PC-3 (cell line): ENCODE measurements at regions not wholly inside any gene's neighbourhood (a gene's known extent, or its start where the extent isn't known, plus 50 kb on each side); places are given as distances from the start of the nearest gene placed in this dataset.

Source experiments
- ATAC-seq: fragments of 200-7000 bp; cut with Tn5 transposase; 2 replicates; pipeline ENCODE4 v1.9.1; 2020; ENCODE audit warnings: mild to moderate bottlenecking, moderate library complexity
- BruUV-seq: library from RNA; stranded (reverse); fragments of 400-500 nt; replicated peaks from 2 replicates; lab custom pipeline; 2021; lab: Mats Ljungman, UMichigan
- CTCF ChIA-PET: fragments of 300-600 bp; sonication (Branson Sonifier 250); formaldehyde crosslinking; loops from one replicate; lab custom pipeline; 2022; ENCODE audit warnings: antibody characterized with exemption; lab: Charles Lee
- POLR2A ChIA-PET: fragments of 300-600 bp; sonication (Branson Sonifier 250); formaldehyde crosslinking; loops from one replicate; lab custom pipeline; 2022; ENCODE audit warnings: antibody characterized with exemption; ENCODE audit not compliant: unreplicated experiment; lab: Charles Lee
- DNase-seq: peaks from one replicate; pipeline ENCODE4 v3.0.0-alpha.2; 2015
- H2AFZ ChIP-seq: fragments of 300-600 bp; sonication (generic); 2 replicates; pipeline ENCODE4 v1.6.0; 2016; ENCODE audit warnings: antibody characterized with exemption, low read length
- H3F3A ChIP-seq: fragments of 300-600 bp; sonication (generic); one replicate; pipeline ENCODE4 v1.6.0; 2017; ENCODE audit warnings: antibody characterized with exemption, low read length, control low read depth, mild to moderate bottlenecking; ENCODE audit not compliant: unreplicated experiment
- H3K27ac ChIP-seq: fragments of 300-600 bp; sonication (generic); 2 replicates; pipeline ENCODE4 v1.5.1; 2016; ENCODE audit warnings: mild to moderate bottlenecking, low read length
- H3K27me3 ChIP-seq: fragments of 300-600 bp; sonication (generic); 2 replicates; pipeline ENCODE4 v1.6.1; 2016; ENCODE audit warnings: low read length, mixed read lengths
- H3K36me3 ChIP-seq: fragments of 300-600 bp; sonication (generic); 2 replicates; pipeline ENCODE4 v1.6.1; 2016; ENCODE audit warnings: low read depth, mixed run types, low read length, mixed read lengths
- H3K4me1 ChIP-seq: fragments of 300-600 bp; sonication (generic); 2 replicates; pipeline ENCODE4 v1.5.1; 2016; ENCODE audit warnings: low read length; ENCODE audit not compliant: insufficient read depth
- H3K4me2 ChIP-seq: fragments of 300-600 bp; sonication (generic); 2 replicates; pipeline ENCODE4 v1.6.0; 2016; ENCODE audit warnings: low read length
- H3K4me3 ChIP-seq: fragments of 300-600 bp; sonication (generic); 2 replicates; pipeline ENCODE4 v1.5.1; 2016; ENCODE audit warnings: mild to moderate bottlenecking, low read length, mixed read lengths
- H3K79me2 ChIP-seq: fragments of 300-600 bp; sonication (generic); 2 replicates; pipeline ENCODE4 v1.6.1; 2017; ENCODE audit warnings: low read length, mixed read lengths
- H3K9ac ChIP-seq: fragments of 300-600 bp; sonication (generic); 2 replicates; pipeline ENCODE4 v1.6.0; 2016; ENCODE audit warnings: mild to moderate bottlenecking, low read length
- H3K9me2 ChIP-seq: fragments of 300-600 bp; sonication (generic); replicated peaks from 2 replicates; pipeline ENCODE4 v1.6.1; 2016; ENCODE audit warnings: mixed run types, low read length, mixed read lengths
- H3K9me3 ChIP-seq: fragments of 300-600 bp; sonication (generic); 2 replicates; pipeline ENCODE4 v1.6.1; 2016; ENCODE audit warnings: low read length, mixed read lengths
- H4K20me1 ChIP-seq: fragments of 300-600 bp; sonication (generic); 2 replicates; pipeline ENCODE4 v1.6.1; 2016; ENCODE audit warnings: low read length, mixed read lengths
- CTCF ChIP-seq: fragments of 300-600 bp; sonication (generic); conservative IDR thresholded peaks from 2 replicates; pipeline ENCODE4 v1.5.1; 2017; ENCODE audit warnings: antibody characterized with exemption, low read depth, mild to moderate bottlenecking, low read length
- EZH2 ChIP-seq: fragments of 300-600 bp; sonication (generic); IDR thresholded peaks from one replicate; pipeline ENCODE4 v1.6.1; 2017; ENCODE audit warnings: antibody characterized with exemption, mild to moderate bottlenecking, low read length; ENCODE audit not compliant: unreplicated experiment
- EZH2phosphoT487 ChIP-seq: fragments of 300-600 bp; sonication (generic); IDR thresholded peaks from 2 replicates; pipeline ENCODE4 v1.6.1; 2018; ENCODE audit warnings: mild to moderate bottlenecking, antibody characterized with exemption, low read length, borderline replicate concordance
- intact Hi-C: fragments of 100-400 bp; cut with micrococcal nuclease; formaldehyde crosslinking; loops from 2 replicates; pipeline ENCODE4 v1.9.0; 2023

GRCh38 chr10:105398202-105398601, 757.1 kb downstream of the SORCS3 start:
- Histone ChIP-seq H3K36me3 (no peaks in the 10 kb centered on the region), H3K9ac (no peak overlapping the region), H3K9me3 (no peaks in the 10 kb centered on the region), H3K4me3 (no peak overlapping the region), H3K27ac (no peak overlapping the region), H4K20me1 (no peaks in the 10 kb centered on the region), H3K4me2 (no peak overlapping the region), H3K4me1 (no peaks in the 10 kb centered on the region), H3K79me2 (no peaks in the 10 kb centered on the region), H3K9me2 (no peaks in the 10 kb centered on the region), H3K27me3 (0 out of 2 replicates have a peak, but pooled peaks cover 4% of the 10 kb centered on the region), H3F3A (no peaks in the 10 kb centered on the region), H2AFZ (no peak overlapping the region)
- BruUV-seq = no TSS peak
- ChIA-PET CTCF (no interaction called here), POLR2A (no interaction called here)
- ATAC-seq (no peak), DNase-seq (no peak)
- TF ChIP-seq EZH2phosphoT487 (no peak), EZH2 (no peak), CTCF (no peak)
- intact Hi-C loops = no loop called here

GRCh38 chr10:105391670-105392351, 750.7 kb downstream of the SORCS3 start:
- Histone ChIP-seq H2AFZ (no peak overlapping the region), H3K9ac (no peak overlapping the region), H3K4me1 (no peaks in the 10 kb centered on the region), H3K4me2 (no peak overlapping the region), H3K27ac (no peak overlapping the region), H3K4me3 (no peak overlapping the region), H3K9me2 (no peaks in the 10 kb centered on the region), H3K36me3 (no peaks in the 10 kb centered on the region), H3K9me3 (no peaks in the 10 kb centered on the region), H3K27me3 (peaks cover 9% of the 10 kb centered on the region; the same call in 1 of the 2 replicates), H4K20me1 (no peaks in the 10 kb centered on the region), H3K79me2 (no peaks in the 10 kb centered on the region), H3F3A (no peaks in the 10 kb centered on the region)
- BruUV-seq = no TSS peak
- no peak for ATAC-seq
- ChIA-PET POLR2A (no interaction called here), CTCF (no interaction called here)
- intact Hi-C loops = no loop called here
- no peak for DNase-seq
- no peak for TF ChIP-seq EZH2
- no peak for TF ChIP-seq EZH2phosphoT487
- TF ChIP-seq CTCF = no peak

DNA sequence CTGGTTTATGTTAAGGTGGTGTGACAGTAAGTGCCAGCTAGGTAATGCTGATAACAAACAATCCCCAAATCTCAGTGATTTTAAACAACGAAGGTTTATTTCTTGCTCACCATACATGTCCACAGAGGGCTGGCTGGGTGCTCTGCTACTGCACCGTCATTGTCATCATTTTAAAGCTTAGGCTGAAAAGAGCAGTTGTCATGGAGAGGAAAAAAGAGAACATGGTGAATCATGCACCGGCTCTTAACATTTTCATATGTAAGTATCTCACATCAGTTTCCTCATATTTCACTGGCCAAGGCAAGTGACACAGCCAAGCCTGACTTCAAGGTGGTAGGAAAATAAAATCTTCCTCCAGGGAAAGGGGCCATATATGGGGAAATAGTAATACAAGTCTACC, 746.9 kb downstream of the SORCS3 start:
- no peaks in the 10 kb centered on the region for H4K20me1 ChIP-seq
- no peaks in the 10 kb centered on the region for H3F3A ChIP-seq
- ChIA-PET POLR2A (no interaction called here), CTCF (no interaction called here)
- H3K4me3 ChIP-seq = no peak overlapping the region
- no peak for TF ChIP-seq CTCF
- no peak for TF ChIP-seq EZH2
- no TSS peak for BruUV-seq
- intact Hi-C loops = no loop called here
- H3K36me3 ChIP-seq = no peaks in the 10 kb centered on the region
- no peak for DNase-seq
- no peak overlapping the region for H3K27ac ChIP-seq
- H2AFZ ChIP-seq = no peak overlapping the region
- no peak overlapping the region for H3K9ac ChIP-seq
- H3K27me3 ChIP-seq = peaks cover 5% of the 10 kb centered on the region; the same call in 1 of the 2 replicates
- no peak overlapping the region for H3K4me2 ChIP-seq
- no peaks in the 10 kb centered on the region for H3K9me3 ChIP-seq
- no peak for ATAC-seq
- no peaks in the 10 kb centered on the region for H3K4me1 ChIP-seq
- H3K9me2 ChIP-seq = no peaks in the 10 kb centered on the region
- no peaks in the 10 kb centered on the region for H3K79me2 ChIP-seq
